GM12878 (cell line): ENCODE measurements at regions not wholly inside any gene's neighbourhood (a gene's known extent, or its start where the extent isn't known, plus 50 kb on each side); places are given as distances from the start of the nearest gene placed in this dataset.

Source experiments
- ATAC-seq: fragments of 200-7000 bp; cut with Tn5 transposase; 3 replicates; pipeline ENCODE4 v1.9.1; 2020; ENCODE audit warnings: mild to moderate bottlenecking, moderate library complexity
- BruUV-seq: library from RNA; stranded (reverse); fragments of 400-500 nt; replicated peaks from 2 replicates; lab custom pipeline; 2021; lab: Mats Ljungman, UMichigan
- CTCF ChIA-PET: fragments of 300-600 bp; sonication (Branson Sonifier 250); formaldehyde crosslinking; extraction: SDS; loops from one replicate; lab custom pipeline; 2021; ENCODE audit warnings: inconsistent platforms; lab: Yijun Ruan, JAX
- POLR2A ChIA-PET: fragments of 350-600 bp; formaldehyde crosslinking; extraction: SDS; loops from one replicate; lab custom pipeline; 2021; ENCODE audit warnings: inconsistent platforms; lab: Charles Lee
- RAD21 ChIA-PET: fragments of 300-600 bp; sonication (Branson Sonifier 250); formaldehyde crosslinking; loops from one replicate; lab custom pipeline; 2023; ENCODE audit warnings: antibody characterized with exemption; ENCODE audit not compliant: unreplicated experiment; lab: Charles Lee
- SMC1A ChIA-PET: fragments of 300-600 bp; sonication (Branson Sonifier 250); formaldehyde crosslinking; loops from one replicate; lab custom pipeline; 2023; ENCODE audit not compliant: unreplicated experiment, uncharacterized antibody; lab: Charles Lee
- DNase-seq: peaks from one replicate; pipeline ENCODE4 v3.0.0-alpha.2; 2011; ENCODE audit warnings: low read depth, low spot score
- FAIRE-seq: peaks from 3 replicates; lab custom pipeline; 2011; peaks lifted over from hg19 to GRCh38; lab: Jason Lieb, UNC
- H2AFZ ChIP-seq: 2 replicates; pipeline ENCODE4 v1.6.0; 2011; ENCODE audit warnings: low read depth, low read length, control low read depth; ENCODE audit not compliant: control insufficient read depth
- H3K27ac ChIP-seq: 2 replicates; pipeline ENCODE4 v1.5.1; 2011; ENCODE audit warnings: control low read depth; ENCODE audit not compliant: control insufficient read depth, insufficient read depth
- H3K27me3 ChIP-seq, 2 experiments: replicated peaks in 1 of 2; 2 replicates each; pipeline versions ENCODE4 v1.6.0 to v1.6.1; 2011; ENCODE audit warnings: low read length in 1 of 2; ENCODE audit not compliant: control insufficient read depth in 2 of 2, insufficient read depth in 2 of 2
- H3K36me3 ChIP-seq, 2 experiments: 2 replicates each; pipeline ENCODE4 v1.5.1; 2011; ENCODE audit warnings: low read length in 1 of 2; ENCODE audit not compliant: control insufficient read depth in 2 of 2, insufficient read depth in 2 of 2
- H3K4me1 ChIP-seq: 2 replicates; pipeline ENCODE4 v1.6.1; 2011; ENCODE audit warnings: mild to moderate bottlenecking, low read length, moderate library complexity, mixed read lengths; ENCODE audit not compliant: control insufficient read depth, insufficient read depth
- H3K4me2 ChIP-seq: 2 replicates; pipeline ENCODE4 v1.6.0; 2011; ENCODE audit warnings: control low read depth; ENCODE audit not compliant: control insufficient read depth, insufficient read depth
- H3K4me3 ChIP-seq: fragments of 200-600 bp; sonication (generic); 2 replicates; pipeline ENCODE4 v1.5.1; 2016
- H3K79me2 ChIP-seq: 2 replicates; pipeline ENCODE4 v1.6.0; 2011; ENCODE audit warnings: low read length; ENCODE audit not compliant: control insufficient read depth, insufficient read depth
- H3K9ac ChIP-seq: 2 replicates; pipeline ENCODE4 v1.8.0; 2011; ENCODE audit warnings: low read length, control low read depth, mixed read lengths; ENCODE audit not compliant: control insufficient read depth, insufficient read depth
- H3K9me3 ChIP-seq: replicated peaks from 3 replicates; pipeline ENCODE4 v1.5.1; 2011; ENCODE audit warnings: mild to moderate bottlenecking, low read length; ENCODE audit not compliant: control insufficient read depth, insufficient read depth
- H4K20me1 ChIP-seq: 2 replicates; pipeline ENCODE4 v1.6.0; 2011; ENCODE audit not compliant: control insufficient read depth, insufficient read depth
- HCFC1 ChIP-seq: fragments of 150-350 bp; IDR thresholded peaks from 2 replicates; pipeline ENCODE4 v1.6.1; 2014; ENCODE audit warnings: low read length
- NFYB ChIP-seq: IDR thresholded peaks from 2 replicates; pipeline ENCODE4 v1.6.1; 2011; ENCODE audit warnings: low read depth, mild to moderate bottlenecking, low read length, improper control_type of control experiment, moderate library complexity; ENCODE audit not compliant: insufficient read depth
- PKNOX1 ChIP-seq: fragments of 450-650 bp; IDR thresholded peaks from 2 replicates; pipeline ENCODE4 v1.6.1; 2016; ENCODE audit warnings: mild to moderate bottlenecking
- RELA ChIP-seq: fragments of 450-650 bp; IDR thresholded peaks from 2 replicates; pipeline ENCODE4 v1.8.0; 2014; ENCODE audit warnings: borderline replicate concordance; ENCODE audit not compliant: partially characterized antibody
- SPI1 ChIP-seq: IDR thresholded peaks from 2 replicates; pipeline ENCODE4 v1.6.1; 2011; ENCODE audit warnings: low read depth, mild to moderate bottlenecking, low read length, moderate library complexity, borderline replicate concordance; ENCODE audit not compliant: insufficient read depth
- ZBTB4 ChIP-seq: fragments of 450-650 bp; formaldehyde crosslinking; IDR thresholded peaks from 2 replicates; pipeline ENCODE4 v1.4.0; 2022; ENCODE audit warnings: mild to moderate bottlenecking, moderate library complexity
- WGBS: methylation state at CpG from one replicate; pipeline ENCODE4 v1.1.6; 2016; ENCODE audit warnings: low lambda C conversion rate; ENCODE audit not compliant: insufficient replicate concordance, insufficient coverage; ENCODE audit errors: missing lambda C conversion rate; 5-methylcytosine and 5-hydroxymethylcytosine counted together
- in situ Hi-C: fragments of 300-500 bp; cut with MboI; formaldehyde crosslinking; loops from 9 replicates; pipeline ENCODE4 v1.14.3; 2018; ENCODE audit warnings: mixed read lengths
- intact Hi-C: fragments of 100-400 bp; cut with micrococcal nuclease; formaldehyde crosslinking; loops from one replicate; pipeline ENCODE4 v1.14.2; 2022; ENCODE audit not compliant: unreplicated experiment
- TF ChIP-seq, protein P1 (sequence below): fragments of 450-650 bp; IDR thresholded peaks from 2 replicates; pipeline ENCODE4 v1.6.1; 2018; ENCODE audit warnings: borderline replicate concordance, mild to moderate bottlenecking; ENCODE audit not compliant: partially characterized antibody
- TF ChIP-seq, protein P2 (sequence below): fragments of 450-650 bp; IDR thresholded peaks from 2 replicates; pipeline ENCODE4 v1.6.1; 2016; ENCODE audit warnings: mild to moderate bottlenecking, moderate library complexity, borderline replicate concordance

GRCh38 chr5:174991847-174992246 is 267.5 kb downstream of the MSX2 start:
- no peaks in the 10 kb centered on the region for H3K27me3 ChIP-seq
- in situ Hi-C loops (no loop called here), intact Hi-C loops (no loop called here)
- H3K9me3 ChIP-seq, result no peaks in the 10 kb centered on the region
- H3K4me1 ChIP-seq, result no peaks in the 10 kb centered on the region
- RAD21 ChIA-PET, result no interaction called here
- no peaks in the 10 kb centered on the region for H4K20me1 ChIP-seq
- ATAC-seq (no peak), FAIRE-seq (no peak), DNase-seq (no peak)
- no peak overlapping the region for H3K4me2 ChIP-seq
- CTCF ChIA-PET, result interaction anchor here (0.7 to 1.7 kb wide), 2 partner anchors 9 to 40 kb away, joined by 3 to 4 read pairs; no protein-coding TSS in a partner anchor
- 22% methylated on average over 4 of the region's 4 CpGs for WGBS
- H3K9ac ChIP-seq, result no peak overlapping the region
- POLR2A ChIA-PET, result no interaction called here
- H3K4me3 ChIP-seq, result no peak overlapping the region
- H3K27ac ChIP-seq, result no peak overlapping the region
- no peaks in the 10 kb centered on the region for H3K36me3 ChIP-seq
- H3K79me2 ChIP-seq, result no peaks in the 10 kb centered on the region
- no TSS peak for BruUV-seq
- H2AFZ ChIP-seq, result no peak overlapping the region
- SMC1A ChIA-PET, result no interaction called here
- TF ChIP-seq SPI1 (no peak), ZBTB4 (CRISPR knock-in tag) (no peak), PKNOX1 (no peak), NFYB (no peak), RELA (no peak), HCFC1 (no peak)
- TF ChIP-seq, protein P1, sequence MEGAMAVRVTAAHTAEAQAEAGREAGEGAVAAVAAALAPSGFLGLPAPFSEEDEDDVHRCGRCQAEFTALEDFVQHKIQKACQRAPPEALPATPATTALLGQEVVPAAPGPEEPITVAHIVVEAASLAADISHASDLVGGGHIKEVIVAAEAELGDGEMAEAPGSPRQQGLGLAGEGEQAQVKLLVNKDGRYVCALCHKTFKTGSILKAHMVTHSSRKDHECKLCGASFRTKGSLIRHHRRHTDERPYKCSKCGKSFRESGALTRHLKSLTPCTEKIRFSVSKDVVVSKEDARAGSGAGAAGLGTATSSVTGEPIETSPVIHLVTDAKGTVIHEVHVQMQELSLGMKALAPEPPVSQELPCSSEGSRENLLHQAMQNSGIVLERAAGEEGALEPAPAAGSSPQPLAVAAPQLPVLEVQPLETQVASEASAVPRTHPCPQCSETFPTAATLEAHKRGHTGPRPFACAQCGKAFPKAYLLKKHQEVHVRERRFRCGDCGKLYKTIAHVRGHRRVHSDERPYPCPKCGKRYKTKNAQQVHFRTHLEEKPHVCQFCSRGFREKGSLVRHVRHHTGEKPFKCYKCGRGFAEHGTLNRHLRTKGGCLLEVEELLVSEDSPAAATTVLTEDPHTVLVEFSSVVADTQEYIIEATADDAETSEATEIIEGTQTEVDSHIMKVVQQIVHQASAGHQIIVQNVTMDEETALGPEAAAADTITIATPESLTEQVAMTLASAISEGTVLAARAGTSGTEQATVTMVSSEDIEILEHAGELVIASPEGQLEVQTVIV, result no peak
- TF ChIP-seq, protein P2, sequence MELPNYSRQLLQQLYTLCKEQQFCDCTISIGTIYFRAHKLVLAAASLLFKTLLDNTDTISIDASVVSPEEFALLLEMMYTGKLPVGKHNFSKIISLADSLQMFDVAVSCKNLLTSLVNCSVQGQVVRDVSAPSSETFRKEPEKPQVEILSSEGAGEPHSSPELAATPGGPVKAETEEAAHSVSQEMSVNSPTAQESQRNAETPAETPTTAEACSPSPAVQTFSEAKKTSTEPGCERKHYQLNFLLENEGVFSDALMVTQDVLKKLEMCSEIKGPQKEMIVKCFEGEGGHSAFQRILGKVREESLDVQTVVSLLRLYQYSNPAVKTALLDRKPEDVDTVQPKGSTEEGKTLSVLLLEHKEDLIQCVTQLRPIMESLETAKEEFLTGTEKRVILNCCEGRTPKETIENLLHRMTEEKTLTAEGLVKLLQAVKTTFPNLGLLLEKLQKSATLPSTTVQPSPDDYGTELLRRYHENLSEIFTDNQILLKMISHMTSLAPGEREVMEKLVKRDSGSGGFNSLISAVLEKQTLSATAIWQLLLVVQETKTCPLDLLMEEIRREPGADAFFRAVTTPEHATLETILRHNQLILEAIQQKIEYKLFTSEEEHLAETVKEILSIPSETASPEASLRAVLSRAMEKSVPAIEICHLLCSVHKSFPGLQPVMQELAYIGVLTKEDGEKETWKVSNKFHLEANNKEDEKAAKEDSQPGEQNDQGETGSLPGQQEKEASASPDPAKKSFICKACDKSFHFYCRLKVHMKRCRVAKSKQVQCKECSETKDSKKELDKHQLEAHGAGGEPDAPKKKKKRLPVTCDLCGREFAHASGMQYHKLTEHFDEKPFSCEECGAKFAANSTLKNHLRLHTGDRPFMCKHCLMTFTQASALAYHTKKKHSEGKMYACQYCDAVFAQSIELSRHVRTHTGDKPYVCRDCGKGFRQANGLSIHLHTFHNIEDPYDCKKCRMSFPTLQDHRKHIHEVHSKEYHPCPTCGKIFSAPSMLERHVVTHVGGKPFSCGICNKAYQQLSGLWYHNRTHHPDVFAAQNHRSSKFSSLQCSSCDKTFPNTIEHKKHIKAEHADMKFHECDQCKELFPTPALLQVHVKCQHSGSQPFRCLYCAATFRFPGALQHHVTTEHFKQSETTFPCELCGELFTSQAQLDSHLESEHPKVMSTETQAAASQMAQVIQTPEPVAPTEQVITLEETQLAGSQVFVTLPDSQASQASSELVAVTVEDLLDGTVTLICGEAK, result no peak
